ENCODE measurements at regions not wholly inside any gene's neighbourhood (a gene's known extent, or its start where the extent isn't known, plus 50 kb on each side); places are given as distances from the start of the nearest gene placed in this dataset.

DNA sequence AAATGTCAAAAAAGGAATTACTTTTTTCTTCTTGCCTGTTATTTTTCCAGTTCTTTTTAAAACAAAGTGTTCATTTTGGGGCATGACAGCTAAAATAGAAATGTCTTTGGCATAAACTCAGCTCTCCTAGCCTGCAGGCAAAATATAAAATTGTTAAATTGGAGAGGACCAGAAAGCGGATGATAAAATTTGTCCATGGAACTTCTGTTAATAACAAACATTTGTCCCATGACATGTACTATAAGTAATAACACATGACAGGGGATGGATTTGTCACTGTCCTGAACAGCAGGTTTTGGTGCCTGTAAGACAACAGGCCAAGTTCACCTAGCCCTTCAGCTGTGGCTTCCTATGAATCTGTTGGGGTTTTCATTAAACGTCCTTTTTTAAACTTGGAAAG is 184.0 kb upstream of the TTC29 start:
- TF ChIP-seq ZFX (IDR thresholded peaks at IDR 0.05), result no peak
- TF ChIP-seq, protein P1, sequence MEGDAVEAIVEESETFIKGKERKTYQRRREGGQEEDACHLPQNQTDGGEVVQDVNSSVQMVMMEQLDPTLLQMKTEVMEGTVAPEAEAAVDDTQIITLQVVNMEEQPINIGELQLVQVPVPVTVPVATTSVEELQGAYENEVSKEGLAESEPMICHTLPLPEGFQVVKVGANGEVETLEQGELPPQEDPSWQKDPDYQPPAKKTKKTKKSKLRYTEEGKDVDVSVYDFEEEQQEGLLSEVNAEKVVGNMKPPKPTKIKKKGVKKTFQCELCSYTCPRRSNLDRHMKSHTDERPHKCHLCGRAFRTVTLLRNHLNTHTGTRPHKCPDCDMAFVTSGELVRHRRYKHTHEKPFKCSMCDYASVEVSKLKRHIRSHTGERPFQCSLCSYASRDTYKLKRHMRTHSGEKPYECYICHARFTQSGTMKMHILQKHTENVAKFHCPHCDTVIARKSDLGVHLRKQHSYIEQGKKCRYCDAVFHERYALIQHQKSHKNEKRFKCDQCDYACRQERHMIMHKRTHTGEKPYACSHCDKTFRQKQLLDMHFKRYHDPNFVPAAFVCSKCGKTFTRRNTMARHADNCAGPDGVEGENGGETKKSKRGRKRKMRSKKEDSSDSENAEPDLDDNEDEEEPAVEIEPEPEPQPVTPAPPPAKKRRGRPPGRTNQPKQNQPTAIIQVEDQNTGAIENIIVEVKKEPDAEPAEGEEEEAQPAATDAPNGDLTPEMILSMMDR (conservative IDR thresholded peaks at IDR 0.05), result no peak

DNA sequence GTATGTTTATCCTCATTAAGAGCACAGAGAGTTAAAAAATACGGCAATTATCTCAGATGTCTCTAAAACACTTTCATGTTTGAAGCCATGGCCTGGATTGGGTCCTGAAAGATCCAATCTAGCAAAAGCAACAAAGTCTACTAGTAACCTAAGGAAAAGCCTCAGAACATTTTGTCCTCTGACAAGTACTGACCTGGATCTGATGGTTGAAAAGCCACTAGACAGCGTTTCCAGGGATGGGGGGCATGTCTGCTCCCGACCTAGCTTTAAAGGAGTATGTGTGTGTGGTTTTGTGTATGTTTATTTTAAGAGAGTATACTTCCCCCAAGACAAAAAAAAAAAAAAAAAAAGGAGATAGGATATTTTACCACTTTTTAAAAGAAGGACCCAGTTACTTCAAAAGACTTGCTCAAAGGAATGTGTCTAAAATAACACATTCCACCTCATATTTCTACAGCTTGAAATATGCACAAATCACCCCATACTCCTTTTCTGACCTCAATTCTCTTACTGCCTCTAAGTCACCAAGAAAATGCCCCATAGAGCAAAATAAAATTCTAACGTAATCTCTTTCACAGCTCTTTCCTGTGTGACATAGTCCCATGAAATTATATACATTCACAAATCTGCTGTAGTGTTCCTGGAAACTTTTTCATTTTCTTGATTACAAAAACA is 189.0 kb upstream of the TTC29 start:
- TF ChIP-seq, protein P1 (conservative IDR thresholded peaks at IDR 0.05), result no peak
- no peak for TF ChIP-seq ZFX (IDR thresholded peaks at IDR 0.05)

More for the DNA sequence above, 184.0 kb upstream of the TTC29 start:
- no peak overlapping the region for H3K27ac ChIP-seq

DNA sequence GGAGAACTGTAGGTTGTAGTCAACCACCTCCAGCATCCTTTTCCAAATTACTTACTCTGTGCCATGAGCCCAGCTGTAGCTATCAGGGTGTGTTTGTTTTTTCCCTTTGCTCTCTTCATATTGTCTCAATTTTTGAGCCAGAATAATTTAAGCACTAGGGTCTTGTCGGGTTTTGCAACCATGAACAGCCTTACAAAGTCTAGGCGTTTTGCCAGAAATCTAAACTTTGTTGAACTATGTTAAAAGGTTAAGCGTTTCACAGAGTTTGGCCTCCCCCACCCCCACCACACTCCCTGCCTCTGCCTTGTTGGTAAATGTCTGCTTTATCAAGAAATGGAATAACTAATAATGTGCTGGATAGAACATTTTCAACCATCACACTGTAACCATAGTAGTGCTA is 190.6 kb upstream of the TTC29 start:
- H3K27ac ChIP-seq, result no peak overlapping the region; the same call in 1 of the 2 replicates
- no peak for TF ChIP-seq ZFX (IDR thresholded peaks at IDR 0.05)
- TF ChIP-seq, protein P1 (conservative IDR thresholded peaks at IDR 0.05), result no peak

More for the DNA sequence above, 189.0 kb upstream of the TTC29 start:
- H3K27ac ChIP-seq, result no peak overlapping the region

DNA sequence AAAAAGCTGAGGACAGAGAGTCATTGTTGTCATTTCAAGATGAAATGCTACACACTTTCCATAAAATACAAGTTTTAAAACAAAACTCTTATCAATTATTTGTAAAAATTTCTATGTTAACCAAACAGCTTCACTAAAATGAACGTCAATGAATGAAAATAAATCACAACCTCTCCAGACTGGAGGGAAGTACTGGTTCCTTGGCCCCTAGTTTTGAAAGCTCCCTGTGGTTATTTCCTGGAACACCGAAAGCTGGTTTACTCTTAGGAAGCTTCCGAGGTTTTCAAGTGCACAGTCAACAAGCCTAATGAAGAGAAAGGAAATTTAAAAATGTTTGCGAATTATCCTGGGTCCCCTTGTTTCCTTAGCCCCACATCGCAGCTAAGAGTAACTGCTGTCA is 191.1 kb upstream of the TTC29 start:
- no peak for TF ChIP-seq ZFX (IDR thresholded peaks at IDR 0.05)
- TF ChIP-seq, protein P1 (conservative IDR thresholded peaks at IDR 0.05), result no peak
- no peak overlapping the region for H3K27ac ChIP-seq

DNA sequence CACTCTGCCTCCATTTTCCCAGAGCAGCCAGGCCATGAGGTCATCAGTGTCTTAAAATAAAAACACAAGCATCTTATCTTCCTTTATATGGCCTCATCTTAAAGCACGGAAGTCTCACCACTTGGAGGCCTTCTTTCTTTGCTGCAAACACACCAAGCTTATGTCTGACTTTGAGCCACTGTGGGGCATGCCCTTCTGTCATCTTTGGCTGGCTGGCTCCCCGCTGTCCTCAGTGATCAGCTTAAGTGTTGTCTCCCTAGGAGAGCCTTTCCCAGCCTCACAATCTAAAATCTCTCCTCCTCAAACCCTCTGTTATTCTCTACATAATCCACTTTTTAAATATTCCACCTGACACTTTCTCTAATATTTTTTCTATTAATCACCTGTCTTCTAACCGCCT is 191.6 kb upstream of the TTC29 start:
- H3K27ac ChIP-seq, result no peak overlapping the region
- TF ChIP-seq ZFX (IDR thresholded peaks at IDR 0.05), result no peak
- TF ChIP-seq, protein P1 (conservative IDR thresholded peaks at IDR 0.05), result no peak

DNA sequence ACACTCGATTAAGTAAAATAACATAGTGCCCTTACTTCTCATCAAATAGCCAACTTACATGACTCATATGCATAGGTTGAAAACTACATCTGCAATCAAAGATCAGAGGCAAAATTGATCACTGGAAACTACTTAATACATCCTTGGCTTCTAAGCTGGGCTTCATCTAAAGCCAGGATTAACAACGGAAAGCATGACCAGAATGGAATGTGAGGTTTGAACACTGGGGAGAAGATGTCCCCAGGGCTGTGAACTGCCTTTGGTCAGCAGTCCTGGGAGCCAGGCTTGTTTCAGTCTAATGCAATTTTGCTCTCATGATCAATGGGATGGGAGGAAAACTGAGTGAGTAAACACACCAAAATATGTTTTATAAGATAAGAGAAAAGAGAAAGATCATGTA is 192.5 kb upstream of the TTC29 start:
- no peak overlapping the region for H3K27ac ChIP-seq
- TF ChIP-seq, protein P1 (conservative IDR thresholded peaks at IDR 0.05), result no peak
- TF ChIP-seq ZFX (IDR thresholded peaks at IDR 0.05), result no peak

DNA sequence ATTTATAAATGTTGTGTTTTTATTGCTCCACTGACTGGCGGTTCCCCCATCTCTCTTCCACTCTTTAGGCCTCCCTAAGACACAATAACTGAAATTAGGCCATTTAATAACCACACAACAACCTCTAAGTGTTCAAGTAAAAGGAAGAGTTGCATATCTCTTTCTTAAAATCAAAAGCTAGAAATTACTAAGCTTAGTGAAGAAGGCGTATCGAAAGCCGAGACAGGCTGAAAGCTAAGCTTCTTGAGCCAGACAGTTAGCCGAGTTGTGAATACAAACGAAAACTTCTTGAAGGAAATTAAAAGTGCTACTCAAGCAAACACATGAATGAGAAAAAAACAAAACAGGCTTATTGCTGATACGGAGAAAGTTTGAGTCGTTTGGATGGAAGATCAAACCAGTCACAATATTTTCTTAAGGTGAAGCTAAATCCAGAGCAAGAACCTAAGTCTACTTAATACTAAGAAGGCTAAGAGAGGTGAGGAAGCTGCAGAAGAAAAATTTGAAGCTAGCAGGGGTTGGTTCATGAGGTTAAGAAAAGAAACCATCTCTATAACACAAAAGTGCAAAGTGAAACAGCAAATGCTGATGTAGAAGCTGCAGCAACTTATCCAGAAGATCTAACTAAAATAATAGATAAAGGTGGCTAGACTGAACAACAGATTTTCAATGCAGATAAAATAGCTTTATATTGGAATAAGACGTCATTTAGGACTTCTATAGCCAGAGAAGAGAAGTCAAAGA is 194.0 kb upstream of the TTC29 start:
- no peak overlapping the region for H3K27ac ChIP-seq
- TF ChIP-seq ZFX (IDR thresholded peaks at IDR 0.05), result no peak
- TF ChIP-seq, protein P1 (conservative IDR thresholded peaks at IDR 0.05), result no peak
